Stimulated activated effector memory CD8-positive, alpha-beta T cell treated with anti-CD3 and anti-CD28 coated beads, Interleukin-12 subunit alpha, Interleukin-12 subunit beta, amount 100 ng/mL, for 72 hours (primary cell): ENCODE measurements at regions not wholly inside any gene's neighbourhood (a gene's known extent, or its start where the extent isn't known, plus 50 kb on each side); places are given as distances from the start of the nearest gene placed in this dataset.

Source experiments
- ATAC-seq: fragments of 150-1000 bp; cut with Tn5 transposase; 2 replicates; pipeline ENCODE4 v1.10.0; 2021
- DNase-seq, 2 donors: peaks; one replicate each; pipeline ENCODE4 v3.0.0; 2021 to 2022; ENCODE audit warnings: low spot score in 2 of 2
- H3K27ac Mint-ChIP-seq: one replicate; pipeline ENCODE4 v1.8.0; 2022; ENCODE audit warnings: mild to moderate bottlenecking, mixed read lengths
- H3K36me3 Mint-ChIP-seq: one replicate; pipeline ENCODE4 v1.8.0; 2022; ENCODE audit warnings: mild to moderate bottlenecking, mixed read lengths
- H3K4me1 Mint-ChIP-seq: one replicate; pipeline ENCODE4 v1.8.0; 2022; ENCODE audit warnings: mixed read lengths
- H3K4me3 Mint-ChIP-seq: one replicate; pipeline ENCODE4 v1.8.0; 2022; ENCODE audit warnings: mild to moderate bottlenecking, mixed read lengths
- H3K9me3 Mint-ChIP-seq: one replicate; pipeline ENCODE4 v1.8.0; 2022; ENCODE audit warnings: mixed read lengths

DNA sequence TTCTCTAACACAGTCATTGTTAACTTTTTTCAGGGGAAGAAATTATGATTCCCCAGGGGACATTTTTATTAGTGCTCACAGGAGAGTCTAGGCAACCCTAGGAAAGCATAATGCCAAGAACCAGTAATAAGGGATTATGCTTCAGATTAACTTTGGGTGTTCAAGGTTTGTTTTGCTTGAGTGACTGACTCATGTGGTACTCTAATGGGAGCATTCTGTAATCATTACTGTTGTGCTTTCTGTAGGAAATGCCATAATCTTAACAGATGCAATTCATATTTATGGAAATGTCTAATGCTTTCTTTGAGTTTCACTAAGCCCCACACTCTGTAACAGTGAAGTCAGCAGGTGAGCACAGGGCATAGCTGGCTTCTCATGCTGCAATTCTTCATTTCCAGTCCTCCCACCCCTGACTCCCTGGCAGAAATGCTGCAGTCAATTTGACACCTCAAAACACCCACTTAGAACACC lies 263.4 kb upstream of the MAN1A1 start:
- Mint-ChIP-seq H3K36me3 (no peaks in the 10 kb centered on the region), H3K4me1 (peaks cover 12% of the 10 kb centered on the region), H3K9me3 (no peaks in the 10 kb centered on the region), H3K4me3 (no peak overlapping the region), H3K27ac (no peak overlapping the region)
- DNase-seq (no peak), ATAC-seq (no peak)

DNA sequence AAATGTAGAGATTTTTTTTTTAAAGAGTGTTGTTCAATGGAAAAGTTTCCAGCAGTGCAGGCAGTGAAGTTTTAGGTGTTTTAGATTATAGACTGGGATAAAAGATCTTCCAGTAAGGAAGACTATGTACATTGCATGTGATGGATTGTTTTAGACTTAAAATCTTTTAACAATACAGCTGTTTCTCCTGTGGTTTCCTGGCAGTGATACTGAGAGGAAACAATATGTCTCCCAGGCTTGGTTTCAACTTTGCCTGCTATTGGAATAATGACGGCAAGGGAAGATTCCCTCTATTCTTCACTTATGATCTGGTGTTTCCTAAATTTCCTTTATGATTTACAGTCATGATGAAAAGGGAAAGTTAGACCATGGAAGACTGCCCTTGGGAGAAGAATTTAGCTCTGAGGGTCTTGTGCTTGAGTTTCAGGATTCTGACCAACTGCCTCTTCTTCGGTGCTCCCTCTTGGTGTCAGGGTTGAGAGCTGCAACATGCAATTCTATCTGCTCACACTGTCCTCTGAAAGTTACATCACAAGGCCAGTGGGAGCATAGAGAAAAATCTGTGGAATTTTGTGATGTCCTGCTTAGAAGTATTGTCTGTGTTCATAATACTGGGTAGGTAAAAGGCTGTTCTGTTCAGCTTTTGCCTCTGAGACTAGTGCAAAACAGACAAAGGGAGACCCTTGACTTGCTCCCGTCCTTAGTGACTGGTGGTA lies 262.8 kb upstream of the MAN1A1 start:
- Mint-ChIP-seq H3K4me3 (no peak overlapping the region), H3K9me3 (no peaks in the 10 kb centered on the region), H3K27ac (no peak overlapping the region), H3K4me1 (peaks cover 12% of the 10 kb centered on the region), H3K36me3 (no peaks in the 10 kb centered on the region)
- DNase-seq = no peak
- ATAC-seq = no peak

DNA sequence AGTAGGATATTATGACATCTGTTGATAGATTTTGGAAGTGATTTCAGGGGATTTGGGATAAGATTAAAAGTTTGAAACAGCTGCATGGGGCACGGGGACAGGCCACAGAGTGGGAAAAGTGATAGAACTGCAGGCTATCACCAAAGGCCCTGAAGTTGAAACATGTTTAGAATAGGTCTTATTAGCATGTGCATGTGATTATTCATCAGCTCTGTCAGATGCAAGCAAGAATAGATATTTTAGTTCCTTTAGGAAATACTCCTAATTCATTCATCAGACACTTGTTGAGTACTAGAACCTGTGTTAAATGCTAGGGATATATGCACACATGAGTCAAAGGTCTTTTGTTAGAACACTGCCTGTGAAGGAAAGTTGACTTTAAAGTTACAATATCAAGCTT lies 261.2 kb upstream of the MAN1A1 start:
- H3K27ac Mint-ChIP-seq = no peak overlapping the region
- no peak for DNase-seq
- H3K9me3 Mint-ChIP-seq = no peaks in the 10 kb centered on the region
- no peaks in the 10 kb centered on the region for H3K36me3 Mint-ChIP-seq
- H3K4me3 Mint-ChIP-seq = no peak overlapping the region
- ATAC-seq = no peak
- H3K4me1 Mint-ChIP-seq = peaks cover 12% of the 10 kb centered on the region

DNA sequence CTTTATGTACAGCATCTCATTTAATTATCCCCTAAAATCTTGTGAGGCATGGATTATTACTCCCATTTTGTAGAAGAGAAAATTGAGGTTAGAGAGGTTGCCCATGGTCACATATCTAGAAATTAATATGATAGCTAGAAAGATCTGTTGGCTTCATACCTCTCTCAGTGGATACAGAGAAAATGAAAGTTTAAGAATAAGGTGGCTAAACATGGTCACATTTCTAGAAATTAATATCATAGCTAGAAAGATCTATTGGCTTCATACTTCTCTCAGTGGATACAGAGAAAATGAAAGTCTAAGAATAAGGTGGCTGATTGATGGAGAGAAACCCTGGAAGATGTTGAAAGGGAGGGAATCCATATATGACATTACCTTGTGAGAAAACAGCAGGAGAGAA lies 260.7 kb upstream of the MAN1A1 start:
- Mint-ChIP-seq H3K9me3 (no peaks in the 10 kb centered on the region), H3K27ac (no peak overlapping the region), H3K4me3 (no peak overlapping the region), H3K36me3 (no peaks in the 10 kb centered on the region), H3K4me1 (peaks cover 12% of the 10 kb centered on the region)
- ATAC-seq (no peak), DNase-seq (no peak)

DNA sequence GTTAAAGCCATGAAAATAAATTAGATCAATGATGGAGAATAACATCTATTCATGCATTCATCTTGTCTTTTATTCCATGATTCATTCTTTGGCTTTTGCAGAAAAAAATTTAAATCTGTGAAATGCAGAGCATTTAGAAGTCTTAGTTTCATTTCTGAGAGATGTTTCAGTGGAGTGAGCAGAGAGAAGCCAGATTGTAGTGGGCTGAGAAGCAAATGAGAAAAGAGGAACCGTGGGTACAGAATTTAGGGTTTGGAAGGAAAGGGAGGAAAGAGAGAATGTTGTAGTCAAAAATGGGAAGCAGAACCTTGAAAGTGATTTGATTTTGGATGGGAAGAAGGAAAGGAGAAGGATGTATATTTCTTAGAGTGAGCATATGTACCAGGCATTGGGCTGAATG lies 260.3 kb upstream of the MAN1A1 start:
- peaks cover 12% of the 10 kb centered on the region for H3K4me1 Mint-ChIP-seq
- H3K9me3 Mint-ChIP-seq = no peaks in the 10 kb centered on the region
- no peak overlapping the region for H3K4me3 Mint-ChIP-seq
- H3K27ac Mint-ChIP-seq = no peak overlapping the region
- no peak for DNase-seq
- no peaks in the 10 kb centered on the region for H3K36me3 Mint-ChIP-seq
- no peak for ATAC-seq

GRCh38 chr6:119608994-119609393 lies 259.4 kb upstream of the MAN1A1 start:
- Mint-ChIP-seq H3K4me1 (peaks cover 12% of the 10 kb centered on the region), H3K36me3 (no peaks in the 10 kb centered on the region), H3K4me3 (no peak overlapping the region), H3K27ac (no peak overlapping the region), H3K9me3 (no peaks in the 10 kb centered on the region)
- ATAC-seq (no peak), DNase-seq (no peak)

- H3K4me1 Mint-ChIP-seq = no peaks in the 10 kb centered on the region
- ATAC-seq = no peak
- H3K9me3 Mint-ChIP-seq = no peaks in the 10 kb centered on the region
- H3K27ac Mint-ChIP-seq = no peak overlapping the region
- H3K4me3 Mint-ChIP-seq = no peak overlapping the region
- H3K36me3 Mint-ChIP-seq = no peaks in the 10 kb centered on the region
- DNase-seq = no peak
Observed at GRCh38 chr6:119604124-119604523, 254.6 kb upstream of the MAN1A1 start.

DNA sequence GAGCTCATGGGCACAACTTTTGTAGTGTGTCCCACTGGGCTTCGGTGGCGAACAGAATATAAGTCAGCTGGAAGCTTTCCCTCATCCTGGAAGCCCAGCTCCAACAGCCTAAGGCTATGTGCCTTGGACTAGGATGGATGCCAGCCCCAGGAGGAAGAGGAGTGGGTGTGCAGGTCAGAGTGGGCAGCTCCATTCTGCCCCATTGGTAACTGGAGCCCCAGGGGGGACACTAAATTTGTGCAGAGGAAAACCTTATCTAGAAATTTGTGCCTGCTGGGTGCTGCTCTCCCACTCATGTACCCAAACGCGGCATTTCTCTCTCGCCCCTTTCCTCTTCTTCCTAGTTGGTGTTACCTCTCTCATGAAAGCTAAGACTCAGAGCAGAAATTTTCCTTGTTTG lies 253.9 kb upstream of the MAN1A1 start:
- Mint-ChIP-seq H3K4me3 (no peak overlapping the region), H3K9me3 (no peaks in the 10 kb centered on the region), H3K27ac (no peak overlapping the region), H3K36me3 (no peaks in the 10 kb centered on the region), H3K4me1 (no peaks in the 10 kb centered on the region)
- DNase-seq = no peak
- no peak for ATAC-seq

- no peaks in the 10 kb centered on the region for H3K4me1 Mint-ChIP-seq
- DNase-seq = no peak
- no peaks in the 10 kb centered on the region for H3K9me3 Mint-ChIP-seq
- no peak overlapping the region for H3K4me3 Mint-ChIP-seq
- H3K36me3 Mint-ChIP-seq = no peaks in the 10 kb centered on the region
- no peak for ATAC-seq
- H3K27ac Mint-ChIP-seq = no peak overlapping the region
Observed at GRCh38 chr6:119602215-119603178, 252.9 kb upstream of the MAN1A1 start.

DNA sequence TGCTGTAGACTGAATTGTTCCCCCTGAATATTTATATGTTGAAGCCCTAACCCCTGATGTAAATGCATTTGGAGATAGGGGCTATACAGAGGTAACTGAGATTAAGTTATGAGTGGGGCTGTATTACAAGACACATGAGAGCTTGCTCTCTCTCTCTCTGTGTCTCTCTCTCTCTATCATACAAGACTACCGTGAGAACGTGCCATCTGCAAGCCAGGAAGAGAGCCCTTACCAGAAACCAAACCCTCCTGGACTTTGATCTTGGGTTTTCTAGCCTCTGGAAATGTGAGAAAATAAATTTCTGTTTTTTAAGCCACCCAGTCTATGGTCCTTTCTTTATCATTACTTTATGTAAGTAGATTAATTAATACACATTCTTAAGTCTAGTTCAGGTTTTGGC lies 249.3 kb upstream of the MAN1A1 start:
- Mint-ChIP-seq H3K36me3 (no peaks in the 10 kb centered on the region), H3K9me3 (no peaks in the 10 kb centered on the region), H3K4me3 (no peak overlapping the region), H3K27ac (no peak overlapping the region), H3K4me1 (no peaks in the 10 kb centered on the region)
- DNase-seq = no peak
- ATAC-seq = no peak

- DNase-seq (no peak), ATAC-seq (no peak)
- Mint-ChIP-seq H3K27ac (no peak overlapping the region), H3K9me3 (no peaks in the 10 kb centered on the region), H3K4me1 (no peaks in the 10 kb centered on the region), H3K36me3 (no peaks in the 10 kb centered on the region), H3K4me3 (no peak overlapping the region)
Observed at GRCh38 chr6:119594907-119595306, 245.3 kb upstream of the MAN1A1 start.

DNA sequence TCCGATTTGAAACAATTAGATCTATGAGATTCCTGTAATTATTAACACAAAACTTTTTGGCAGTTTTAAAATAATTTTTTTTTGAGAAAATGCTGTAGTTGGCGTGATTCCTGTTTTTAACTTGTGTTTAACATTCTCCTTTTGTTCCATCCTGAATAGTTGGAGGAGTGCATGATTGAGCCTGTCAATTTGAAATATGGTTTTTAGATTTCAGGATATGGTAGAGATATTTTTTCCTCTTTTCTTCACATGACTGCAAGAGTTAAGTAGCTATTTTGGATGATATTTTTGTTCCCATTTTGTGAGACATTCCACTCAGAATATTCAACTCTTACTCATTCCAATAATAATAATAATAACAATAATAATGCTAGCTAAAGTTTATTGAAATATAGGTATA lies 241.7 kb upstream of the MAN1A1 start:
- Mint-ChIP-seq H3K4me1 (no peaks in the 10 kb centered on the region), H3K9me3 (no peaks in the 10 kb centered on the region), H3K36me3 (no peaks in the 10 kb centered on the region), H3K27ac (no peak overlapping the region), H3K4me3 (no peak overlapping the region)
- DNase-seq = no peak
- no peak for ATAC-seq

DNA sequence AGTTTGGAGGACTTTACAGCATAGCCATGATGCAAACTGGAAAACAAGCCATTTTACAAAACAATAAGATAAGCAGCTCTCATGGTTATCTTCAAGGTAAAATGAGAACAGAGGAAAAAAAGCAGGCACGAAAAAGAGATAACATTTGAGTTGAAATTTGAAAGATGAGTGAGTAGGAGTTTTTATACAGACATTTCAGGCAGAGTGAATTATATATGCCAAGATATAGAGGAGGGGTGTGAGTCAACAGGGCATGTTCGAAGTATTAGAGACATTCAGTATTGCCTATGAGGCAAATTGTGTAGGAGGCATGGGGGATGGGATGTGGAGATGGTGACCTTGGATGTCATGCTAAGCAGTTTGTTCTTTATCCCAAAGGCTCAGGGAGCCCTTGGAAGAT lies 240.5 kb upstream of the MAN1A1 start:
- no peaks in the 10 kb centered on the region for H3K4me1 Mint-ChIP-seq
- H3K27ac Mint-ChIP-seq = no peak overlapping the region
- H3K36me3 Mint-ChIP-seq = no peaks in the 10 kb centered on the region
- H3K9me3 Mint-ChIP-seq = no peaks in the 10 kb centered on the region
- H3K4me3 Mint-ChIP-seq = no peak overlapping the region
- ATAC-seq (no peak), DNase-seq (no peak)

GRCh38 chr6:119587537-119587936 lies 238.0 kb upstream of the MAN1A1 start:
- DNase-seq (no peak), ATAC-seq (no peak)
- H3K36me3 Mint-ChIP-seq = no peaks in the 10 kb centered on the region
- no peaks in the 10 kb centered on the region for H3K4me1 Mint-ChIP-seq
- H3K27ac Mint-ChIP-seq = no peak overlapping the region
- no peak overlapping the region for H3K4me3 Mint-ChIP-seq
- no peaks in the 10 kb centered on the region for H3K9me3 Mint-ChIP-seq

DNA sequence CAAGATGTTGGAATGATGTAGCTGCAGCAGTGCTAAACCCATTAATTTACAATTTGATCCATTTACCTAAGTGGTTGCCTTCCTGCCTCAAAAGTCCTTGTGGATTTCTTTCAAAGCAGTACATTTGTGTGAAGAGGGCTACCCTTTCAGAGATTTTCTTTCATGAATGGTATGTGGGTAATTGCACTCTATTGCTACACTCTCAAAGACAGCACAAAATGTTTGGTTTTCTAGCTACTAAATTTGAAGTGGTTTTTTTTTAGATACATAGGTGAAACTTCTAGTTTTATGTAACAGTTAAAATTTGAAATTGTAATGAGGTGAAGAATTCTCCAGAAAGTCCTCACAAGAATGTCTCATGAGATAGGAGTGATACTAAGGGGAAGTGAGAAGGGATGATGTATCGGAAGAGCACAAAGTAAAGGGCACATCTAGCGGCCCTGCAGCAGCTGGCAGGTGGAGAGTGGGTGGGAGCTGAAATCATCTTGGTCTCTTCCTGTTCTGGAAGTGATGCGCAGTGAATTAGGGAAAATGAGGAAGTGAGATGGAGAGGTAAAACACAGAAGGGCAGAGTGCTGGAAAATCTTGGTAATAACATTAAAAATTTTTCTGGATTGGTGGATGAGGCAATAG lies 236.8 kb upstream of the MAN1A1 start:
- no peak for DNase-seq
- Mint-ChIP-seq H3K9me3 (no peaks in the 10 kb centered on the region), H3K4me1 (no peaks in the 10 kb centered on the region), H3K4me3 (no peak overlapping the region), H3K27ac (no peak overlapping the region), H3K36me3 (no peaks in the 10 kb centered on the region)
- no peak for ATAC-seq
